CD4-positive, alpha-beta T cell treated with Interferon alpha-2 for 1 hour (primary cell): ENCODE measurements at regions not wholly inside any gene's neighbourhood (a gene's known extent, or its start where the extent isn't known, plus 50 kb on each side); places are given as distances from the start of the nearest gene placed in this dataset.

Experiments
- DNase-seq, 2 donors: peaks; one replicate each; pipeline ENCODE4 v3.0.0-alpha.2; 2020 to 2022

DNA sequence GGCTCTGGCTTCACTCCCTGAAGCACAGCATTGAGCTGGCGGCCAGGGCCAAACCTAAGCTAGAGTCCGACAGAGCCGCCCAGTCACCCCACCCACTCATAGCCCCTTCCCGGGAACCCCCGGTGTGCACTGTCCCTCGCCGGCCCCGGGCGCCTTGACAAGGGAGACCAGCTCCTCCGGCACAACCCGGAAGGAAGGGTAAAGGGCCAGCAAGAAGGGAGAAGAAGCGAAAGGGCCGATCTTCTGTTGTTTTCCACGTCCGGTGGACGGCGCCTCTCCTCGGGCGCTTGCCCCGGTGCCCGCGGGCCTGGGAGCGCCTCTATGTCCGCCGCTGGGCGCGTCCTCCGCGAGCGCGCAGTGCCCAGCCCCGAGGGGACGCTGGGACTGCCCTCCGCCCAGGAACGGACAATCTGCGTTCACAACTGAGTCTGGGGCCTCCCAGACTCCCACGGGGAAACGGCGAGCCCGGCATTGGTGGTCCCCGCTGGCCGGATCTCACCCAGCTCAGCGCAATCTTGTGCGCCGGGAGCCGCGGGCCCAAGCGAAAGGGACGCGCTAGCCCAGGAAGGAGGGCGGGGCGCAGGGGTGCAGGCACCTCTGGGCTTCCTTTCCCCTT is 172.5 kb upstream of the MIR17HG start:
- DNase-seq = no peak

DNA sequence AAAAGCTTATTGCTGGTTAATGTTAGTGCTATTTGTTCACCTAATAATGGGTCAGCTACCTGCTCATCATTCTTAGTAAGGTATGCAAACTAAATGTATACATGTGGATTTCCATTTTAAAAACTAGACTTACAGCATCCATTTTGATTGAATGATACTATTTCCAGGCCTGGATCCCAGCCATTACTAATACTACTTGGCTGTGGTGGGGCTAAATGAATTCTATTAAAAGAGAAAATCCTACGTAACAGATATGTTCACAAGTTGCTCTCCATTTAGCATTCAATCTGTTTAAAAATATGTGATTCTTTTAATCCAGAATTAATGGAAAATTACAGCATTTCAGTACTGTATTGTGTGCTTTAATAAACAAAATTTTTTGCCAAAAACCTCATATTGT is 169.4 kb upstream of the MIR17HG start:
- no peak for DNase-seq

DNA sequence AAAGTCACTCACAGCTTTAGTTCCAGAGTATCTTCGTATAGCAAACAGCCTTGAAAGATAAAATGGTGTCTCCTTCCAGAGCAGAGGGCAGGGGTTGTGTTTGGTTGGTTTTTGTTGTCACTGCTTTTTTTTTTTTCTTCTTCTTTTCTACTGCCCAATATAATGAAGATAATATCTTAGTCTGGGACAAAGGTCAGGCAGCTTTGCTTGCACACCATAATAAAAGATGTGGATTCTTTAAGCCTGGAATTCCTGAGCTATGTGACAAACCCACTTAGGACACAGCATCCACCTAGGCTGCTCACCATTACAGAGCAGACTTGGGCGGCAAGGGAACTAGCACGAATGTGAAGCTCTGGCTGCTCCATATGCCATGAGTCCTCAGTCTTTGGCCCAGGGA is 165.6 kb upstream of the MIR17HG start:
- no peak for DNase-seq

DNA sequence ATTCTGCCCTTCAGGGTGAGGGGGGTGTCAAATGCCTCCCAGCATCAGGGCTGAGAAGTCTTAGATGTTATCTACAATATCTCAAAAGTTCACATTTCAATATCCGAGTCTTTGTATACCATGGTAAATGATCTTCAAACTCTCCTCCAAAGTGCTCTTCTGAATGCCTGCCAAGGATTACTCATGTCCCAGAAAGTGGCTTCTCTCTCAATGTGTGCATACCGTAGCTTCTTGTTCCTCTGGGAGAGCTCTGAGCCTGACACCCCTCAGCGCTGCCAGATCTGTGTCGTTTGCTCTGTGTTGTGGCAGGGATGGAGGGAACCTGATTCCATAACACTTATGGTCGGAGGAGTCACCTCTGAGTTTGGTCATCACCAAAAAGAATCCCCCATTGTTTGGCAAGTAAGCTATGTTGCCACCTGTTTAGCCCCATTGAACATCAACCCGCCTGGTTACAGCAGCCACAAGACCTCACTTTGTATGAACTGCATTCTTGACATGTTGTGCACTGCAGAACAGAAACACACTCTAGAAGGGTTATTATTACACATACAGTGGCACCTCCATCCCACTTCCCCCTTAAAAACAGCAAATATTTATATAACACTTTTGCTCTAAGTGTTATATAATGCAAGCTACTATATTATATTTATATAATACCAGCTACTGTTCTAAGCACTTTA is 163.1 kb upstream of the MIR17HG start:
- no peak for DNase-seq

DNA sequence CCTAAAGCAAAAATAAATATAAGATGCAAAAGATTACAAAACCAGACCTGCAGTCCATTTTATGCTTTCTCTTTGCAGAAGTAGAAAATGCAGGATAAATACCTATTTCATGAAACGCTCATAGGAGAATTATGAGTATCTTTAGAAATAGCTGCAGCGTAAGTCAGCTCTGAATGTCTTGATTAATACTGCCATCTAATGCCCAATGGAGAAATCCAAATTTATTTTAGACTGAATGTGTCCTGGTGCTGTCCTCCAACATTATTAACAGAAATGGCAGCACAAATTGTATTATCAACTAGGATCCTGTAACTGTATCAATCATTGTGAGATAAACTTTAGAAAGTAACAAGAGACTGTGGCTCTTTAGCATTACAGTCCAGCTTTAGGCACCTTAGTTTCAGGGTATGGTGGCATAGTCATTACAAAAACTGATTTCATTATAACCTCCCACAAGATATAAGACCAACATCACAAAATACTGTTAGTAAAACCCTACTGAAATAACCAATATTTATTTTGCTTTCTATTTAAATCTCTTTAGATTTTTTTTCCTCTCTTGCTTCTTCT is 162.1 kb upstream of the MIR17HG start:
- DNase-seq = no peak

DNA sequence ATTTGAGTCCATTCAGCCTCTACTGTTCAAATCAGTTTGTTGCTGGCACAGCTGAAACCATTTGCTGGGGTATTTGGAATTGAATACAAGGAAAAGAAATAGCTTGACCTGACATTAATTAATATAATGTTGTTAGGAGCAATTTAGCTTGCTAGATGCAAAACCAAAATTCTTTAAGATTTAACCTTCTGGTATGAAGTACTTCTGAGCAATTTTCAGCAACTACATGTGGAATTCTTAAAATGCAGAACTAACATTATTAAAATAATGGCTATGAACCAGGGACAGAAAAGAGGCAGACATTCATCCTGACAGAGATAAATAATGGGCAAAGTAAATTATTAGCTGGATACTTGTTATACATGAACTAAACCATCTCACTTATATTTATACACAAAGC is 160.0 kb upstream of the MIR17HG start:
- no peak for DNase-seq

DNA sequence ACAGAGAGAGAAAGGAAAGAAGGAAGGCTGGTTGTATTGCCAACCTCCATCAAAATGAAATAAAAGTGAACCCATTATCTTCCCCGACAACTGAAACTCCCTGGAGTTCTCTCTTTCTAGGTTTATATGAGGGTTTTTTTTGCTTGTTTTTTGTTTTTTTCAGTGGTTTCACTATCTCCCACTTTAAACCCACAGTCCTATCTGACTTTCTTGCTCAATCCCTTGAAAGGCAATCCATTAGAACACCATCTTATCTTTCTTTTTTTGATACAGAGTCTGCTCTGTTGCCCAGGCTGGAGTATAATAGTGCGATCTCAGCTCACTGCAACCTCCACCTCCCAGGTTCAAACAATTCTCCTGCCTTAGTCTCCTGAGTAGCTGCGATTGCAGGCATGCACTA is 158.0 kb upstream of the MIR17HG start:
- no peak for DNase-seq

DNA sequence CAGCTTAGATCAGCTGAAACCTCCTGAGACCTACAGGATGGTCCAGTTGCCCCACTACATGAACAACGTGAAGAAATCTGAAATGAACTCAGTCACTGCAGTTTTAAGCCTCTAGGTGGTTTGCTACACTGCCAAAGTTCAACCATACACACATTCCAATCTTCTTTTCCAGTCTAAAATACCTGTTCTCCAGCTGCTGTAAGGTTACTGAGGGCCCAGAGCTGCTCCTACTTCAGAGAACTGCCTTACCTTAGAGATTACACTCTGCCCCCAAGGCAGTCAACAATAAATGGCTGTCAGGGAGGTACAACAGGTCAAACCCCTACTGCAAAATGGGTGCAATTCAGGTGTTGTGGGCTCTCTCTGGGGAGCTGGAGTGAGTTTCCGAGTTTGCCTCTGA is 154.1 kb upstream of the MIR17HG start:
- no peak for DNase-seq

DNA sequence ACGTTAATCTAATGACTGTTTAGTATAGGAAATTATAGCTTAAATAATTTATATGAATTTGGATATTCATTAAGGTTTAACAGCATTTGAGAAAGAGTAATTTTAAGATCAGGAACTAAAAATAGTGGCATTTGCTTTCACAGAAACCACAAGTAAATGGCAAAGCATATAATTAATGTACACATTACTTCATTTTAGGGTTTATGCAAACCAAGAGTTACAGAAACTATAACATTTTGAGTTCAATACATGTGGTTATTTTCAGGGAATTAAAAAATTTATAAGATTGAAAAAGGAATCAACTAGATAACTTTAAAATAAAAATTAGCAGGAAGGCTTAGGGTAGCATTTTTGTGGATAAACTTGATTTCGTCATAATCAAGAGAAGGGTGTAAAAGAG is 151.7 kb upstream of the MIR17HG start:
- DNase-seq = no peak

DNA sequence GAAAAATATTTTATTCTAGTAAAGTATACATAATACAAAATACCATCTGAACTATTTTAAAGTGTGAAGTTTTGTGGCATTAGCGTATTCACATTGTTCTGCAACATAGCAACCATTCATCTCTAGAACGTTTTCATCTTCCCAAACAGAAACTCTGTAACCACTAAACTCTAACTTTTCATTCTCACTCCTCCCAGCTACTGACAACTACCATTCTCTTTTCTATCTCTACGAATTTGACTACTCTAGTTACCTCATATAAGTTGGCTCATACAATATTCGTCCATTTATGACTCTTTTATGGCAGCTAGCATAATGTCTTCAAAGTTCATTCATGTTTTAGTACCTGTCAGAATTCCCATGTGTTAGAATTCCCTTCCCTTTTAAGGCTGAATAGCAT is 150.5 kb upstream of the MIR17HG start:
- no peak for DNase-seq

DNA sequence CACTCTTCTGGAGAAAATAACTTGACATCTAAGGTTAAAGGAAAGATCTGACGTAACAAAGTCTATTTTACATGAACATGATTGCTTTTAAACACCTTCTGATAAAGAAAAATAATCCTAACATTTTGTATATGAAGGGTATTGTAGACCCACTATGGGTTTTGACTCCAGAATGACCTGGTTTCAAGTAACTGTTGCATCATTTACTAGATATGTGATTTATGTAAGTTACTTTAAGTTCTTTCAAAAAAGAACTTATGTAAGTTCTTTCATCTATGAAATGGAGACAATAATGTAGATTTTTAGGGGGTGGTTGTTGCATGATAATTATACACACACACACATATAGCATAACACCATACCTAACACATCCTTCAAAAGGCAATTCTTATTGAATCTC is 147.6 kb upstream of the MIR17HG start:
- DNase-seq = no peak

DNA sequence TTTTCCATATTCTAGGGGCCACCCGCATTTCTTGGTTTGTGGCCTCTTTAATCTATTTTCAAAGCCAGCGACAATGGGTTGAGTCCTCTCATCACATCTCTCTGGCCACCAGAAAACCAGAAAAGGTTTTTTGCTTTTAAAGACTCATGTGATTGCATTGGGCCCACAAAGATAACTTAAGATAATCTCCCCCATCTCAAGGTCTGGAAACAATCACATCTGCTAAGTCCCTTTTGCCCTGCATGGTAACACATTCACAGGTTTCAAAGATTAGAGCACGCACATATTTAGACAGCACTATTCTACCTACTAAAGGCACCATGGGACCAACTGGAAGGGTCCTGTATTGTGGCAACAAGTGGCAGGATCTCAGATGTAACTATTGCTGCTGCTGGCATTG is 147.0 kb upstream of the MIR17HG start:
- DNase-seq = no peak

DNA sequence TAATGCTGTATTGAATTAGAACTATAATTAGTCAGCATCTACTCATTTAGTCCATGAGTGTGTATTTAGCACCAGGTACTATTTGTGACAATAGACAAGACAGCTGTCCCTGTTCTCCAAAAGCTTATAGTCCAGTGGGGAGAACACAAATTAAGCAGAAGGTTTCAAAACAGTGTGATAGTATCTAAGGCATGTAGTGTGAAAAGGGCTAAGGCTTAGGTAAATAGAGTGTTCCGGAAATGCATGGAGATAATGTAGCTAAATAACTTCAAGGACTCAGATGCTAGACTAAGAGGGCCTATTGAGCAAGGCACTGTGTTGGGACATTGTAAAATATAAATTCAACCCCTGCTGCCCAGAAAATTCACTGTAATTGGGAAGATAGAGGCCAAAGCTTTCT is 144.1 kb upstream of the MIR17HG start:
- no peak for DNase-seq

DNA sequence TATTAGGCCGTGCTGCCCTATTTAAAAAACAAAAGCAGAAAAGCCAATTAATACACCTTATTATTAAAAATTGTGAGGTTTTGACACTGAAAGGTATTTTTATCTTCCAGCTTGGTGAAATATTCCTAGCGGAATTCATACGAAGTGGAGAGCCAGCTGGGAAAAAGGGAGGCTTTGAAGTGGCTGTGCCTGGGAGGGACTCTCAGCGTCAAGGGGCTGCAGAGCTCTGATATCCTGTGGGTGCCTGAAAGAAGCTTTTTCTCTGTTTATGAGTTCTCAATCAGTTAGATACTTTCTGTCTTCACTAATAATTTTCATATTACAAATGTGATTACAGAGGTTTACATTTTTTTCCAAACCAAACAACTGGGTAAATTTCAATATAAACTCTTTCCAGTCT is 140.2 kb upstream of the MIR17HG start:
- DNase-seq = no peak

DNA sequence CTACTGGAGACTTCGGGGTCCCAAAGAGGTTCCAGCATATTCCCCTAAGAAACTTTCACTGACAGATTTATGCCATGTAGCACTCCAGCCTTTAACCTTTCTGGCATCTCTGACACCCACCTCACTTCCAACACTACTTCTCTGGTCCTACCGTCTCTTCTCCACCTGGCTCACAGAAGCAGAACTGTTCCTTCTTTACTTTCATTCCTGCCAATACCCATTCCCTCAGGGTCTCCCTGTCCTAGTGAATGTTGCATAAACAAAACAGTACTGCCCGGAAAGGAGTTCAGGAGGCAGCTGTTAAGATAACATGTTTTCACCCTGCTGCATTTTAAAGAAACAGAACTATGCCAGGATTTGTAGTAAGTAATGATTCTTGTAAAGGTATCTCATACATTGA is 136.0 kb upstream of the MIR17HG start:
- no peak for DNase-seq

DNA sequence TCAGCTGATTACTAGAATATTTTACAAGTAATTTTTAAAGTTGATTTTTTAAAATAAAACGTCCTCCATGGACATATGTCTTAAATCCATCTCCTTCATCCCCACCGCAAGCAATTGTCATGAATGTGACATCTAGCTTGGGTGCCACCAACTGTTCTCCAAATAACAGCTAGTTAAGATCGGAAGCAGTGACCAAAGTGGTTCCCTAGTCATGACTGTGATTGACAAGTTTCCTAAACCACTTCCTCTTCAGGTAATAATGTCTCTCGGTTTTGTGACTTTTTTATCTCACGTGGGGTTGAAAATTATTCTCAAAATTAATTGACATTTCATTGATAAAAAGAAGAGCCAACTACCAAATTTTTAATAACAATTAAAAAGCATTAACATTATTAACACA is 135.3 kb upstream of the MIR17HG start:
- DNase-seq = no peak

DNA sequence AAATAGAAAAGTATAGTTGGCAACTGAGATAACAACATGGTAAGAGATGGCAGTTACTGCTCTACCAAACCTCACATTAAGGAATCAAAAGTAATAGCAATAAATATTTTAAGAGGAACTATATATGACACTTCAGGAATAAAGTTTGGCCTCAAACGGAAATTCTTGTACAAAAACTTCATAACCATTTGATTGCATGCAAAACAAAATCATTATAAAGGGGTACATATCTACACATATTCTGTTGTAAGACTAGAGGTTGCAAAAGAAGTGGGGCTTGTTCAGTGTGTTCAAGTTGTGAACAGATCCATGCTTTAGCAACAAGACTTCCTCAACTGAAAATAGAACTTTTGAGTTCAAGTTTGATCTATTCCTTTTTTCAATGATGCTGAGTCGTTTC is 133.5 kb upstream of the MIR17HG start:
- DNase-seq = no peak

DNA sequence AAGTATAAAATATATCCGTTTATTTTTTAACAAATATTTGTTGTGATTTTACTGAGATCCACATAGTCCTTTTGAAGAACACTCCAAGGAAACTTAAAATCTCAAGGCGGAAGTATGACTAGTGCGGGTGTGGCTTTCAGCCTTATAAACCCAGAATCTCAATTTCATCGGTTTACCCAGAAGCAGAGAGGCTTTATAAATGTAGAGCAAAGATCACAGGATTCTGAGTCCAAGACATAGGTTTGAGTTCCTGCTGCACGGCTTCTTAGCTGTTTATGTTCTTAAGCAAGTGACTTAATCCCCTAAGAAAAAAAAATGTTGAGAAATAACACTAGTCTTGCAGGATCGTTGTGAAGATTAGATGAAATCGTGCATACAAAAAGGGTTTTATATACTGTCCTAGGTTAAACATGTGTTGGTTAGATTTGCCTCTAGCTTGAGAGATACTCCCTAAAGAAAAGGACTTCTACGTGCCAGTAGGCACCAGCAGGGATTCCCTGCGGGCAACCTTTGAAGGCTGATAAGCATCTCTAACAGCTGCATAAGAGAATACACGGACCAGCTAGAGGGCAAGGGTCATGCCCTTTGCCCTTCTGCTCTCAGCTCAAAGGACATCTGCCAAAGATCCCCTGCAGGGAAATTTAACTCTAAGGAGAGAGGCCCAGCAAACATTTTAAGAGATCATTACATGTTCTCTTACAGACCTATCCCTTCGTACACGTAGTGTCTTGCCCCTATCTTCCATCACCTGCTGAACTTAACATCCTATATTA is 130.4 kb upstream of the MIR17HG start:
- no peak for DNase-seq

DNA sequence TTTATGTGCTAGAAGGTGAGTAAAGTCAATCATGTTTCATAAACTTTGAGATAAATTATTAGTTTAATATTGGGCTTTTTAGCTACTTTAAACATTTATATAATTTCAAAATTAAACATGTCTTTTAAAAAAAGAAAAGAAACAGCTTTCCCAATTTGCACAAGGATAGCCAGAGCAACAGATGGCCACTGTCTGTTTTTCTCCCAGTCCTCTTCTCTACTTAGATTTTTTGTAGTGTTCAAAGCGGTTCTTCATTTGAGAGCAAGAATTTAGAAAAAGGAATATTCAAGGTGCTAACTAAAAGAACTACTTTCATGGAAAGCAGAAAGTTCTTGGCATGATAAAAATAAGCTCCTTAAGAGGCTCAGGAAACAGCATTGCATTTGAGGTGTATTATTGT is 128.3 kb upstream of the MIR17HG start:
- DNase-seq = no peak

DNA sequence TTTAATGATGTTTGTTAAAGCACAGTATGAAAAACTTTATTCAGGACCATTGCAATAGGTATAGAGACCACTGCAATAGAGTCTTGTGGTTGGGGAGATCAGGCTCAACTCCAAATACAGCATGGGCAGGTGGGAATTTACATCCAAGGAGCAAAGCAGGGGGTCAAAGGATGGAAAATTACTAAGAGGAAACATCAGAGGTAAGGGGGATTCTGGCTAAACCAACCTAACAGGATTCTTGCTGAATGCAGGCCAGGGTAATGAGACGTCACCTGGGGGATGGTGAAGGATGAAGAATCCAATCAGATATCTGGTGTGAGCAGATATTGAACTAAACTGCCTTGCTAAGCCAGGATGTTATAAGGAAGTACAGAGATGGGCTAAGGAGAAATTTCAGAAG is 126.6 kb upstream of the MIR17HG start:
- DNase-seq = no peak

DNA sequence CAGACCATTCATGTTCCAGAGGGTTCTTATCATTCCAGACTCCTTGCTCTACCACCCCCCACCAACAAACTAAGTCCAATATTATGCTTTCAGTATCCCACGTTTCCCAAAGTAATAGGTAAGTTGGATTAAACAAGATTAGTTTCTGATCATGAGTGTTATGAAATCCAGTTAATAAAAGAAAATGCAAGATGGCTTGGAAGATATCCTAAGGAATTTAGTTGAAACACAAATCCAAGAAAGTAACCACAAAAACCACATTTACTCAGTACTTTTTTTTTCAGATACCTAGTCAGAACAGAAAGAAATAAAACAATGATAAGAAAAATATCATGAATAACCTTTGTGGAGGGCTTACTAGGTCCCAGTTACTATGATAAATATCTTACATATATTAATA is 119.4 kb upstream of the MIR17HG start:
- no peak for DNase-seq

DNA sequence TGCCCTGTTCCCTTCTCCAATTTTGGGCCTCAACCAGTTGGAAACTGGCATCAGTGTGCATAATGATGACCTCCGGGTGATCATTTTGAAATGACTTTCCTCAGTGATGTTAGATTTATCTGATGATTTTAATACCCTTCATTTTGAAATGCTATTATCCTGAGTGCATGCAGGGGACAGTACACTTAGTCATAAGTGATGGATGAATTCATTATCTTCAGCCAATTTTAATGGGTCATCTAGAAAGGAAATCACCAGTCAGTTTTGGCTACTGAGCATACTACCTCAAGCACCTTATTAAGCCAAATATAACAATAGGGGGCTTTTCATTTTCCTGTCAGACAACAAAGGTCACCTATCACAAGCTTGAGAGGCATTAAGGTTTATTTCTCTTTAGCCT is 118.5 kb upstream of the MIR17HG start:
- DNase-seq = no peak

DNA sequence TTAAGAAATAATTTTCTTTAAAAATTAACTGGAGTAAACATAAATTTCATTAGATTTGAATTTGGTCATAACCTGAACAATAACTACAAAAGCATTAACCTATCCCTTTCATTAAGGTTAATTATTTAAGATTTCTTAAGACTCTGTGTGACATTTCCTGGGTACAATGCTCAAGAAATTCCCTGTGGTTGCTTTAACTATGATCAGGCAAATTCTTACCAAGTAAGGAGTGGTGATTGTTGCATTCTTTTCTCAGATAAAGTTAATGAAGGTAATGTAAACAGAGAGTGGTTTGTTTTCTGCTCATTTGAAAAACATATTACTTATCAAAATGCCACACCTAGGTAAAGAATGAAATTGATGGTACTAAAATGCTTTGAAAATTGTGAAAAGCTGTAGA is 114.8 kb upstream of the MIR17HG start:
- no peak for DNase-seq

DNA sequence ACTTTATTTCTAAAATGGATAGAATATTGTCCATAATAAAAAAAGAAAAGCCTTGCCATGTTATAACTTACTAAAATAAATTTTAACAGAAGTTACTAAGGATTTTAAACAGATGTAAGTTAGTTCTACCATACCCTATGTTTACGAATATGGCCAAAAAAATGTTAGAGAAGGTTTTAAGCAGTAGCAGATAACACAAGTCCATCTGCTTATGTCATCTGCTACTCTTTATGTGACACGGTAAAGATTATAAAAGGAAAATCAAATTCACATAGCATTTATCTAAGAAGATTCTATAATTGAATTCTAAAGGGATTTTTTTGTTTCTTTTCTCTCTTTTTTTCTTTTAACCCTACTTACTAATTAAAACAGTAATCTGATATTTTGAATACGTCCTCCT is 114.2 kb upstream of the MIR17HG start:
- DNase-seq = no peak
